Mucosa of rectum (tissue), 2 donors: ENCODE measurements at regions not wholly inside any gene's neighbourhood (a gene's known extent, or its start where the extent isn't known, plus 50 kb on each side); places are given as distances from the start of the nearest gene placed in this dataset.

Source experiments
- H3K27ac ChIP-seq, 2 donors: one replicate each; pipeline ENCODE4 v1.7.0; 2013; ENCODE audit warnings: inconsistent platforms in 2 of 2, low read depth in 2 of 2, low read length in 2 of 2
- H3K27me3 ChIP-seq, 2 donors: one replicate each; pipeline ENCODE4 v1.7.0; 2013; ENCODE audit warnings: low read length in 2 of 2; ENCODE audit not compliant: control insufficient read depth in 2 of 2, insufficient read depth in 2 of 2
- H3K36me3 ChIP-seq, 2 donors: one replicate each; pipeline ENCODE4 v1.7.0; 2013; ENCODE audit warnings: low read length in 2 of 2; ENCODE audit not compliant: control insufficient read depth in 2 of 2, insufficient read depth in 2 of 2
- H3K4me1 ChIP-seq, 2 donors: one replicate each; pipeline ENCODE4 v1.7.0; 2013; ENCODE audit warnings: low read length in 2 of 2, mild to moderate bottlenecking in 1 of 2; ENCODE audit not compliant: control insufficient read depth in 2 of 2, insufficient read depth in 2 of 2
- H3K4me3 ChIP-seq, 2 donors: one replicate each; pipeline ENCODE4 v1.7.0; 2013; ENCODE audit warnings: low read length in 2 of 2
- H3K9ac ChIP-seq, 2 donors: one replicate each; pipeline ENCODE4 v1.7.0; 2013; ENCODE audit warnings: low read length in 2 of 2, low read depth in 1 of 2, mild to moderate bottlenecking in 1 of 2
- H3K9me3 ChIP-seq, 2 donors: one replicate each; pipeline ENCODE4 v1.7.0; 2013; ENCODE audit warnings: low read length in 2 of 2; ENCODE audit not compliant: control insufficient read depth in 2 of 2
- donor health status: healthy.
- donor health status: Normal muscosa, but diverticular disease.

- Histone ChIP-seq H3K4me1 (no peaks in the 10 kb centered on the region), H3K9me3 (no peaks in the 10 kb centered on the region), H3K36me3 (no peaks in the 10 kb centered on the region), H3K4me3 (no peak overlapping the region), H3K27me3 (no peaks in the 10 kb centered on the region), H3K27ac (no peak overlapping the region), H3K9ac (no peak overlapping the region)
These were observed 933.9 kb upstream of the MIR17HG start for GRCh38 chr13:90413548-90413947.

DNA sequence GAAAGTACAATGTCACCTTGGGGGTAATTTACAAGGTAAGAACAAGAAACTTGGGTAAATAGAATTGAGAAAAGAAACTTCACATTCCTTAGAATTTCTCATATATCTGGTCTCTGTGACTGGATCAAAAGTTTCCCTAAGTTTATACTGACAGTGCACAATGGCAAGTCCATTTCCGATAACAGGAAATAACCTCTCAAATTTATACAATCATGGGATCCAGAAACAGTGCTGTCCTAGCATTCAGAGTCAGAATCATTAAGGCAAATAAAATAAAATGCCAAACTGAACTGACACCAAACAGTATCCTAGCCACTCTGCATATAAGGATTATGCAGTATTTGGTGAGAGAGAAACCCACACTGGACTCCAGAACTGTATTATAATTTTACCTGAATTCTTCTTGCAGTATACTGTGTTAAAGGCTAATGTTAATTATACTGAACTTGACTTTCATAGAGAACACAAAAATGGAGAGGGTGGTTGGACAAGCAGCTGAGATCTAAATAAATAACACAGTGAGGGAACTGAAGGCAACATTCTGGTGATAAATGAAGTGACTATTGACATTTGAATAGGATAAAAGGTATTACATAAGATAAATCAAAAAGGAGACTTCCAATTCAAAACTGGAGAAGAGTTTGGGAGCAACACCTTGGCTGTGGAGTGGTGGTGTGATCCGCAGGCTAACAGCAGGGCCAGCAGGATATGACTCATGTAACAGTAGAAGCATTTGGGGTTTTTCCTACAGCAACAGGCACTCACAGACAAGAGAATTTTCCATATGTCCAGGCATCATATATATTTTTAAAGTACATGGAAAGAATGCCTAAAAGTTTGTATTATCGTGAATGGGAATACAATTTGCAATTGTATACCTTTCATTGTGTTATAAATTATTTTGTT lies 932.5 kb upstream of the MIR17HG start:
- no peaks in the 10 kb centered on the region for H3K36me3 ChIP-seq
- H3K4me3 ChIP-seq: no peak overlapping the region
- H3K27ac ChIP-seq: no peak overlapping the region
- H3K4me1 ChIP-seq: no peaks in the 10 kb centered on the region
- H3K9ac ChIP-seq: no peak overlapping the region
- no peaks in the 10 kb centered on the region for H3K9me3 ChIP-seq
- H3K27me3 ChIP-seq: no peaks in the 10 kb centered on the region

DNA sequence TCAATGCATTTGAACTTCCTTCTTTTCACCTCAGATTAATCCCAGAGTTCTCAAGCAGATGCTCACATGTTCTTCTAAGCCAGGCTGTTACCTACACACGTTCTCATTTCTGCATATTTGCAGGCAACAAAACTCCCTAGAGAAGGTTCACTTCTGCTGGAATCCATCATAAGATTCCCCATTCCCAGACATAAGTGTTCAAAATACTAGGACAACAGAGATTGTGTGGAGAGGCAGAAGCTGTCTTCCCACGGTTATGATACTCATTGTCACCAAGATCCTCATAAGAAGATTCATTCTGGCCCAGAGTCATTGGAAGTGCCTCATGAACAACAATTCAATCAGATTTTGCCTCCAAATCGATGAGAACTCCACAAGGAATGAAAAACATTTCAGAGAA lies 931.6 kb upstream of the MIR17HG start:
- Histone ChIP-seq H3K36me3 (no peaks in the 10 kb centered on the region), H3K4me1 (no peaks in the 10 kb centered on the region), H3K4me3 (no peak overlapping the region), H3K27me3 (no peaks in the 10 kb centered on the region), H3K9me3 (no peaks in the 10 kb centered on the region), H3K27ac (no peak overlapping the region), H3K9ac (no peak overlapping the region)

- H3K9ac ChIP-seq: no peak overlapping the region
- H3K27me3 ChIP-seq: no peaks in the 10 kb centered on the region
- no peak overlapping the region for H3K4me3 ChIP-seq
- no peaks in the 10 kb centered on the region for H3K36me3 ChIP-seq
- no peak overlapping the region for H3K27ac ChIP-seq
- no peaks in the 10 kb centered on the region for H3K9me3 ChIP-seq
- no peaks in the 10 kb centered on the region for H3K4me1 ChIP-seq
These were observed 931.0 kb upstream of the MIR17HG start for GRCh38 chr13:90416519-90416918.

GRCh38 chr13:90416938-90417337 lies 930.5 kb upstream of the MIR17HG start:
- Histone ChIP-seq H3K36me3 (no peaks in the 10 kb centered on the region), H3K27ac (no peak overlapping the region), H3K9ac (no peak overlapping the region), H3K27me3 (no peaks in the 10 kb centered on the region), H3K4me3 (no peak overlapping the region), H3K9me3 (no peaks in the 10 kb centered on the region), H3K4me1 (no peaks in the 10 kb centered on the region)

GRCh38 chr13:90420683-90421082 lies 926.8 kb upstream of the MIR17HG start:
- H3K27me3 ChIP-seq: no peaks in the 10 kb centered on the region
- H3K36me3 ChIP-seq: no peaks in the 10 kb centered on the region
- H3K4me1 ChIP-seq: no peaks in the 10 kb centered on the region
- H3K9me3 ChIP-seq: no peaks in the 10 kb centered on the region
- H3K9ac ChIP-seq: no peak overlapping the region
- H3K4me3 ChIP-seq: no peak overlapping the region
- no peak overlapping the region for H3K27ac ChIP-seq

DNA sequence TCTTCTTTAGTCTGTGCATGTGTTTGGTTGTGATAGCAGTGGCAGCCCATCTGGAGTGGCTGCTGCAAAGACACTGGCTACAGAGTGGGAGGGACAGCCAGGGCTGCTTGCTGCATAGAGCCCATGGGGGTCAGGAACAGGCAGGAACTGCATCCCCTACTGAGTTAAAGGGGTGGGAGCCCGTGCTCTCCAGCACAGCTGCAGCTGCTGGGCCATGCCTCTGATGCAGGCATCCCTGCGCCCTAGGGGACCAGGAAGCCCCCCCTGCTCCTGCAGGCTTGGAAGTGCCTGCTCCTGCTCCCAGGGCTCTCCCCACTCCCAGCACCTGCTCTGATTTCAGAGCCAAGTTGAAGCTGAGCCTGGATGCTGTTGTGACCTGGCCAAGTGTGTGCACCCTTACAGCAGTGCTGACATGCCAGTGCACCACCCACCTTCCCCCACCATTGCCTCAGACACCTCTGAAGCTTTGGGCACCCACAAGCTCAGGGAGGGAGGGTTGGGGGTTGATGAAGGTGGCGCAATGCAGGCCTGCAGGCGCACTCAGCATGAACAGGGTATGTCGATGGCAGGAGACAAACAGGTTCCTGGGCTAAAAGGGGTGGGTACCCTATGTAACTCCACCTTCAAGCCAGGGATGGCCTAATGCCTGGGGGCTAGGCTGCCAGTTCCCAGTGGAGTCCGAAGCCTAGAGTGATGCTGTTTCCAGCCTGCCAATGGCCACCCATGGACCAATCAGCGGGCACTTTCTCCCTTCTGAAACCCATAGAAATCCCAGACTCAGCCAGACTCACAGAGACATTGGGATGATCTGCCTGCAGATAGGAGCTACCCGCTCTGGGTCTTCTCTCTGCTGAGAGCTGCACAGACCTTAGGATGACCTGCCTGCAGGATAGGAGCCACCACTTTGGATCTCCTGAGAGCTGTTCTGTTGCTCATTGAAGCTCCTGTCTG lies 919.9 kb upstream of the MIR17HG start:
- Histone ChIP-seq H3K9ac (no peak overlapping the region), H3K9me3 (no peaks in the 10 kb centered on the region), H3K4me1 (no peaks in the 10 kb centered on the region), H3K27me3 (no peaks in the 10 kb centered on the region), H3K36me3 (no peaks in the 10 kb centered on the region), H3K4me3 (no peak overlapping the region), H3K27ac (no peak overlapping the region)

DNA sequence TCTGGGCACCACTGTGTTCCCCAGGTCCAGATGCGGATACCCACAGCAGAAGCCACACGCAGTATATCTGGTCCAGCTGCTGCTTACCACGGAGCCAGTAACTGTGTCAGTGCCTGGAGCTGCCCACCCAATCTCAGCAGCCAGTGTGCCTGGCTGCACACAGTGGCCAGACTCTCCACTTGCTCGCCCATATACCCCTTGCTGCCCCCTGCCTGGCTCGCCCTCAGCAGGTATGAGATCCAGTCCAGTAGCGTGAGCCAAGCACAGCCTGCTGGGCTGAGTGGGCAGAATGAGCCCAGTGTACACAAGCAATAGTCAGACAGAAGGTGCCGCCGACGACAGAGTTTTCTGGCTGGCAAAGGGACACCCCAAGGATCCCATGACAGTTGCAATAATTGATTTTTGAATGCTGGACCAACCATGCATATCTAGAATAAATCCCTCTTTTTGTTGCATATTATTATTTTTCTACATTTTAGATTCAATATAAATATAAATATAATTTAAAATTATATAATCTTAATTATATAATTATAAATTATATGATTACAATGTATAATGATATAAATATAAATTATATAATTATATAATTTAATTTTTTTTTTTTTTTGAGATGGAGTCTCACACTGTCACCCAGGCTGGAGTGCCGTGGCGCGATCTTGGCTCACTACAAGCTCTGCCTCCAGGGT lies 918.8 kb upstream of the MIR17HG start:
- Histone ChIP-seq H3K27me3 (no peaks in the 10 kb centered on the region), H3K9ac (no peak overlapping the region), H3K4me3 (no peak overlapping the region), H3K36me3 (no peaks in the 10 kb centered on the region), H3K4me1 (no peaks in the 10 kb centered on the region), H3K27ac (no peak overlapping the region), H3K9me3 (no peaks in the 10 kb centered on the region)

GRCh38 chr13:90430127-90430526 lies 917.4 kb upstream of the MIR17HG start:
- H3K9me3 ChIP-seq: no peaks in the 10 kb centered on the region
- no peaks in the 10 kb centered on the region for H3K4me1 ChIP-seq
- no peaks in the 10 kb centered on the region for H3K27me3 ChIP-seq
- H3K36me3 ChIP-seq: no peaks in the 10 kb centered on the region
- H3K9ac ChIP-seq: no peak overlapping the region
- H3K27ac ChIP-seq: no peak overlapping the region
- no peak overlapping the region for H3K4me3 ChIP-seq

GRCh38 chr13:90436697-90437096 lies 910.8 kb upstream of the MIR17HG start:
- Histone ChIP-seq H3K27me3 (no peaks in the 10 kb centered on the region), H3K9me3 (no peaks in the 10 kb centered on the region), H3K4me1 (no peaks in the 10 kb centered on the region), H3K9ac (no peak overlapping the region), H3K4me3 (no peak overlapping the region), H3K27ac (no peak overlapping the region), H3K36me3 (no peaks in the 10 kb centered on the region)
